ENCODE measurements at regions not wholly inside any gene's neighbourhood (a gene's known extent, or its start where the extent isn't known, plus 50 kb on each side); places are given as distances from the start of the nearest gene placed in this dataset.

GRCh38 chrY:15445871-15446270 lies 921.5 kb downstream of the NLGN4Y start:
- Histone ChIP-seq H3K27ac (ENCODE audit: low read depth in 2 of 2, low read length in 2 of 2) (no peak overlapping the region), H3K9me3 (ENCODE audit: control insufficient read depth in 2 of 3, insufficient read depth in 1 of 3, low read length in 3 of 3) (no peaks in the 10 kb centered on the region), H3K36me3 (ENCODE audit: control insufficient read depth in 2 of 3, insufficient read depth in 3 of 3, low read length in 3 of 3) (no peaks in the 10 kb centered on the region), H3K4me3 (ENCODE audit: low read length in 3 of 3) (no peak overlapping the region), H3K9ac (ENCODE audit: low read length in 3 of 3) (no peak overlapping the region), H3K27me3 (ENCODE audit: control insufficient read depth, insufficient read depth, low read length) (no peaks in the 10 kb centered on the region), H3K4me1 (ENCODE audit: control insufficient read depth in 2 of 3, insufficient read depth in 2 of 3, low read depth in 1 of 3, low read length in 3 of 3) (no peaks in the 10 kb centered on the region)
- intact Hi-C loops (cut with DNase I): no loop called here
- no peak for TF ChIP-seq CTCF (IDR thresholded peaks at IDR 0.05; ENCODE audit: borderline replicate concordance, extremely low read depth, insufficient read depth)
- FAIRE-seq (no peak), DNase-seq (no peak)

- no peak for TF ChIP-seq CTCF (IDR thresholded peaks at IDR 0.05; ENCODE audit: borderline replicate concordance, extremely low read depth, insufficient read depth)
- Histone ChIP-seq H3K4me3 (ENCODE audit: low read length in 3 of 3) (no peak overlapping the region), H3K9me3 (ENCODE audit: control insufficient read depth in 2 of 3, insufficient read depth in 1 of 3, low read length in 3 of 3) (no peaks in the 10 kb centered on the region), H3K4me1 (ENCODE audit: control insufficient read depth in 2 of 3, insufficient read depth in 2 of 3, low read depth in 1 of 3, low read length in 3 of 3) (no peaks in the 10 kb centered on the region), H3K27ac (ENCODE audit: low read depth in 2 of 2, low read length in 2 of 2) (no peak overlapping the region), H3K36me3 (ENCODE audit: control insufficient read depth in 2 of 3, insufficient read depth in 3 of 3, low read length in 3 of 3) (no peaks in the 10 kb centered on the region), H3K9ac (ENCODE audit: low read length in 3 of 3) (no peak overlapping the region), H3K27me3 (ENCODE audit: control insufficient read depth, insufficient read depth, low read length) (no peaks in the 10 kb centered on the region)
- FAIRE-seq: no peak
- intact Hi-C loops (cut with DNase I): no loop called here
- no peak for DNase-seq
Observed at GRCh38 chrY:15446861-15447260, 922.5 kb downstream of the NLGN4Y start.

GRCh38 chrY:15447959-15448358 lies 923.6 kb downstream of the NLGN4Y start:
- DNase-seq (no peak), FAIRE-seq (no peak)
- no peaks in the 10 kb centered on the region for H3K9me3 ChIP-seq (ENCODE audit: control insufficient read depth in 2 of 3, insufficient read depth in 1 of 3, low read length in 3 of 3)
- H3K27me3 ChIP-seq (ENCODE audit: control insufficient read depth, insufficient read depth, low read length): no peaks in the 10 kb centered on the region
- no peak overlapping the region for H3K9ac ChIP-seq (ENCODE audit: low read length in 3 of 3)
- no peak overlapping the region for H3K27ac ChIP-seq (ENCODE audit: low read depth in 2 of 2, low read length in 2 of 2)
- no peak for TF ChIP-seq CTCF (IDR thresholded peaks at IDR 0.05; ENCODE audit: borderline replicate concordance, extremely low read depth, insufficient read depth)
- H3K4me3 ChIP-seq (ENCODE audit: low read length in 3 of 3): no peak overlapping the region
- H3K36me3 ChIP-seq (ENCODE audit: control insufficient read depth in 2 of 3, insufficient read depth in 3 of 3, low read length in 3 of 3): no peaks in the 10 kb centered on the region
- intact Hi-C loops (cut with DNase I): no loop called here
- H3K4me1 ChIP-seq (ENCODE audit: control insufficient read depth in 2 of 3, insufficient read depth in 2 of 3, low read depth in 1 of 3, low read length in 3 of 3): no peaks in the 10 kb centered on the region
